Astrocyte (in vitro differentiated cells and primary cell): ENCODE measurements at regions not wholly inside any gene's neighbourhood (a gene's known extent, or its start where the extent isn't known, plus 50 kb on each side); places are given as distances from the start of the nearest gene placed in this dataset.
A peak's percentile ranks its signal among the peaks of the same experiment; 100 is the strongest.

ENCODE experiments used
- DNase-seq: peaks from one replicate; pipeline ENCODE4 v3.0.0-alpha.2; 2010; ENCODE audit warnings: low read depth
- FAIRE-seq: peaks from 2 replicates; lab custom pipeline; 2011; peaks lifted over from hg19 to GRCh38; lab: Jason Lieb, UNC
- H2AFZ ChIP-seq: 2 replicates; pipeline ENCODE4 v1.6.0; 2012; ENCODE audit warnings: low read depth, low read length, inconsistent platforms
- H3K27ac ChIP-seq: 2 replicates; pipeline ENCODE4 v1.5.1; 2011; ENCODE audit warnings: low read depth, low read length, inconsistent platforms
- H3K27me3 ChIP-seq: 2 replicates; pipeline ENCODE4 v1.6.0; 2011; ENCODE audit warnings: low read length, inconsistent platforms; ENCODE audit not compliant: insufficient read depth
- H3K36me3 ChIP-seq: 2 replicates; pipeline ENCODE4 v1.5.1; 2011; ENCODE audit warnings: low read length, inconsistent platforms; ENCODE audit not compliant: insufficient read depth
- H3K4me1 ChIP-seq: 2 replicates; pipeline ENCODE4 v1.5.1; 2011; ENCODE audit warnings: low read length, inconsistent platforms; ENCODE audit not compliant: insufficient read depth
- H3K4me2 ChIP-seq: 2 replicates; pipeline ENCODE4 v1.6.0; 2012; ENCODE audit warnings: low read length, inconsistent platforms
- H3K4me3 ChIP-seq: 2 replicates; pipeline ENCODE4 v1.5.1; 2011; ENCODE audit warnings: low read depth, mild to moderate bottlenecking, low read length, inconsistent platforms; ENCODE audit not compliant: insufficient read depth
- H3K79me2 ChIP-seq: 2 replicates; pipeline ENCODE4 v1.6.0; 2012; ENCODE audit warnings: mild to moderate bottlenecking, low read length, inconsistent platforms; ENCODE audit not compliant: insufficient read depth
- H3K9ac ChIP-seq: 2 replicates; pipeline ENCODE4 v1.6.0; 2012; ENCODE audit warnings: mild to moderate bottlenecking, low read length, inconsistent platforms
- H3K9me3 ChIP-seq: 2 replicates; pipeline ENCODE4 v1.5.1; 2012; ENCODE audit warnings: low read depth, mild to moderate bottlenecking, low read length, inconsistent platforms; ENCODE audit not compliant: insufficient read depth
- H4K20me1 ChIP-seq: 2 replicates; pipeline ENCODE4 v1.6.0; 2012; ENCODE audit warnings: low read length, inconsistent platforms; ENCODE audit not compliant: insufficient read depth
- H3K27ac Mint-ChIP-seq: one replicate; pipeline ENCODE4 v1.8.0; 2021; ENCODE audit warnings: mild to moderate bottlenecking, mixed read lengths; ENCODE audit not compliant: unreplicated experiment
- H3K27me3 Mint-ChIP-seq: one replicate; pipeline ENCODE4 v1.8.0; 2021; ENCODE audit warnings: low read depth, mixed read lengths; ENCODE audit not compliant: unreplicated experiment
- H3K36me3 Mint-ChIP-seq: one replicate; pipeline ENCODE4 v1.8.0; 2021; ENCODE audit warnings: low read depth, mixed read lengths; ENCODE audit not compliant: unreplicated experiment
- H3K4me1 Mint-ChIP-seq: one replicate; pipeline ENCODE4 v1.8.0; 2021; ENCODE audit warnings: low read depth, mixed read lengths; ENCODE audit not compliant: unreplicated experiment
- H3K4me3 Mint-ChIP-seq: one replicate; pipeline ENCODE4 v1.8.0; 2021; ENCODE audit warnings: mild to moderate bottlenecking, moderate library complexity, mixed read lengths; ENCODE audit not compliant: unreplicated experiment
- H3K9me3 Mint-ChIP-seq: one replicate; pipeline ENCODE4 v1.8.0; 2021; ENCODE audit warnings: mild to moderate bottlenecking, mixed read lengths; ENCODE audit not compliant: unreplicated experiment
- CTCF ChIP-seq: IDR thresholded peaks from 2 replicates; pipeline ENCODE4 v1.5.1; 2011; ENCODE audit warnings: low read depth, mild to moderate bottlenecking, inconsistent platforms, low read length, moderate library complexity; ENCODE audit not compliant: insufficient read depth
- EZH2 ChIP-seq: IDR thresholded peaks from 2 replicates; pipeline ENCODE4 v1.6.1; 2012; ENCODE audit warnings: mild to moderate bottlenecking, low read length, inconsistent platforms; ENCODE audit not compliant: insufficient read depth

- Mint-ChIP-seq H3K27ac (peak overlapping the region; percentile 48), H3K4me3 (peak overlapping the region; percentile 82), H3K36me3 (no peaks in the 10 kb centered on the region), H3K27me3 (peaks cover 31% of the 10 kb centered on the region), H3K4me1 (peaks cover 5% of the 10 kb centered on the region), H3K9me3 (peaks cover 7% of the 10 kb centered on the region)
- Histone ChIP-seq H3K4me1 (peaks cover 13% of the 10 kb centered on the region), H3K9me3 (no peaks in the 10 kb centered on the region), H3K36me3 (no peaks in the 10 kb centered on the region), H3K9ac (peak overlapping the region; percentile 82), H2AFZ (peak overlapping the region; percentile 96), H3K27ac (peak overlapping the region; percentile 72), H4K20me1 (no peaks in the 10 kb centered on the region), H3K27me3 (no peaks in the 10 kb centered on the region), H3K79me2 (no peaks in the 10 kb centered on the region), H3K4me3 (peak overlapping the region; percentile 77), H3K4me2 (peak overlapping the region; percentile 90)
- no peak for TF ChIP-seq CTCF
- TF ChIP-seq EZH2: no peak
- DNase-seq (peak; percentile 23), FAIRE-seq (no peak)
Observed at GRCh38 chr1:243917863-243918565, 68.0 kb upstream of the AKT3 start.

GRCh38 chr1:243917177-243917862 is 67.3 kb upstream of the AKT3 start:
- no peak for TF ChIP-seq EZH2
- no peak for TF ChIP-seq CTCF
- peak overlapping the region; percentile 72 for H3K27ac ChIP-seq
- peaks cover 8% of the 10 kb centered on the region for H3K9me3 Mint-ChIP-seq
- H3K79me2 ChIP-seq: no peaks in the 10 kb centered on the region
- H3K4me1 ChIP-seq: peaks cover 12% of the 10 kb centered on the region
- peak overlapping the region; percentile 96 for H2AFZ ChIP-seq
- H3K4me2 ChIP-seq: peak overlapping the region; percentile 90
- H3K4me3 ChIP-seq: peak overlapping the region; percentile 77
- peaks cover 5% of the 10 kb centered on the region for H3K4me1 Mint-ChIP-seq
- peak; percentile 17 for FAIRE-seq
- H4K20me1 ChIP-seq: no peaks in the 10 kb centered on the region
- peaks cover 31% of the 10 kb centered on the region for H3K27me3 Mint-ChIP-seq
- H3K36me3 ChIP-seq: no peaks in the 10 kb centered on the region
- H3K36me3 Mint-ChIP-seq: no peaks in the 10 kb centered on the region
- DNase-seq: peak; percentile 85
- H3K9ac ChIP-seq: peak overlapping the region; percentile 82
- peak overlapping the region; percentile 48 for H3K27ac Mint-ChIP-seq
- H3K4me3 Mint-ChIP-seq: peak overlapping the region; percentile 82
- peaks cover 2% of the 10 kb centered on the region for H3K27me3 ChIP-seq
- H3K9me3 ChIP-seq: no peaks in the 10 kb centered on the region
